Caco-2 (cell line): ENCODE measurements at regions not wholly inside any gene's neighbourhood (a gene's known extent, or its start where the extent isn't known, plus 50 kb on each side); places are given as distances from the start of the nearest gene placed in this dataset.

Source experiments
- BruUV-seq: library from RNA; stranded (reverse); fragments of 400-500 nt; replicated peaks from 2 replicates; lab custom pipeline; 2021; lab: Mats Ljungman, UMichigan
- CTCF ChIA-PET: fragments of 300-600 bp; sonication (Branson Sonifier 250); formaldehyde crosslinking; loops from one replicate; lab custom pipeline; 2022; ENCODE audit warnings: antibody characterized with exemption; lab: Charles Lee
- POLR2A ChIA-PET: fragments of 300-600 bp; sonication (Branson Sonifier 250); formaldehyde crosslinking; loops from one replicate; lab custom pipeline; 2022; ENCODE audit warnings: antibody characterized with exemption; lab: Charles Lee
- DNase-seq, 2 experiments: peaks; one replicate each; pipeline versions ENCODE4 v3.0.0 to v3.0.0-alpha.2; 2020 to 2022
- H3K27me3 ChIP-seq: replicated peaks from 2 replicates; pipeline ENCODE4 v1.6.0; 2011; ENCODE audit warnings: low read length; ENCODE audit not compliant: control insufficient read depth, insufficient read depth
- H3K36me3 ChIP-seq: 2 replicates; pipeline ENCODE4 v1.5.1; 2011; ENCODE audit warnings: low read length; ENCODE audit not compliant: control insufficient read depth, insufficient read depth
- H3K4me1 ChIP-seq: fragments of 250-450 bp; sonication (Bioruptor Pico); 2 replicates; pipeline ENCODE4 v1.5.1; 2020; ENCODE audit warnings: mild to moderate bottlenecking
- H3K4me3 ChIP-seq: 2 replicates; pipeline ENCODE4 v1.5.1; 2011; ENCODE audit warnings: low read depth, mild to moderate bottlenecking, control low read depth, low read length
- H3K9me3 ChIP-seq: fragments of 250-450 bp; sonication (Bioruptor Pico); 2 replicates; pipeline ENCODE4 v1.5.1; 2020; ENCODE audit warnings: mild to moderate bottlenecking, moderate library complexity
- H3K27ac Mint-ChIP-seq: one replicate; pipeline ENCODE4 v1.8.0; 2022; ENCODE audit warnings: mixed read lengths; ENCODE audit not compliant: unreplicated experiment
- H3K27me3 Mint-ChIP-seq: one replicate; pipeline ENCODE4 v1.8.0; 2022; ENCODE audit warnings: mixed read lengths; ENCODE audit not compliant: insufficient read depth, unreplicated experiment
- H3K36me3 Mint-ChIP-seq: one replicate; pipeline ENCODE4 v1.8.0; 2022; ENCODE audit warnings: mild to moderate bottlenecking, mixed read lengths; ENCODE audit not compliant: insufficient read depth, unreplicated experiment
- H3K4me1 Mint-ChIP-seq: one replicate; pipeline ENCODE4 v1.8.0; 2022; ENCODE audit warnings: low read depth, mixed read lengths; ENCODE audit not compliant: unreplicated experiment
- H3K4me3 Mint-ChIP-seq: one replicate; pipeline ENCODE4 v1.8.0; 2022; ENCODE audit warnings: mild to moderate bottlenecking, moderate library complexity, mixed read lengths; ENCODE audit not compliant: unreplicated experiment
- H3K9me3 Mint-ChIP-seq: one replicate; pipeline ENCODE4 v1.8.0; 2022; ENCODE audit warnings: mixed read lengths; ENCODE audit not compliant: unreplicated experiment
- intact Hi-C: fragments of 100-400 bp; cut with micrococcal nuclease; formaldehyde crosslinking; loops from one replicate; pipeline ENCODE4 v1.10.0; 2022; ENCODE audit not compliant: unreplicated experiment
- TF ChIP-seq, protein P1 (sequence below), 2 experiments: fragments of 200-600 bp in 1 of 2; IDR thresholded peaks; 1 replicate in 1 of 2; 2 replicates in 1 of 2; pipeline versions ENCODE4 v1.5.1 to v1.8.0; 2011 to 2022; ENCODE audit warnings: antibody characterized with exemption in 1 of 2, control low read depth in 1 of 2, inconsistent platforms in 1 of 2, low read depth in 1 of 2, low read length in 1 of 2, mild to moderate bottlenecking in 1 of 2, moderate library complexity in 1 of 2; ENCODE audit not compliant: insufficient read depth in 1 of 2, severe bottlenecking in 1 of 2, unreplicated experiment in 1 of 2

DNA sequence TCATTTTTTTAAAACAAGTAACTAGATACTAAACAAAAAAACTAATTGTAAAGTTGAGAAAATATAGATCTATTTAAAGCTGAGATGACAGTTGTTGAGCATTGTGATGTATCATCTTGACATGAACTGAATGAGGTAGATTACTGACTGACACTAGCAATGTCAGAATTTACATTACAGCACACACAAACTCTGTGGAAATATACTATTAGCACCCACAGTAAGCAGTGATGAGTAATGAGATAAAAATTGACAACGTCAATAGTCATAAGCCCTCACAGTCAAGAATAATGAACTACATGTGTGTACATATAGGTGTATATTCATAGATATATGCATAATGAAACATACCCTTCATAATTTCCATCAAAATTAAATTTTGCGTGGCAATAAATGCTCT lies 368.4 kb downstream of the TFEC start:
- Histone ChIP-seq H3K4me1 (0 out of 2 replicates have a peak, but pooled peaks cover 3% of the 10 kb centered on the region), H3K27me3 (no peaks in the 10 kb centered on the region), H3K9me3 (no peaks in the 10 kb centered on the region), H3K36me3 (no peaks in the 10 kb centered on the region), H3K4me3 (no peak overlapping the region)
- no peaks in the 10 kb centered on the region for H3K27me3 Mint-ChIP-seq
- CTCF ChIA-PET = no interaction called here
- POLR2A ChIA-PET = no interaction called here
- intact Hi-C loops = no loop called here
- no peak for DNase-seq
- H3K27ac Mint-ChIP-seq = no peak overlapping the region
- no peaks in the 10 kb centered on the region for H3K36me3 Mint-ChIP-seq
- TF ChIP-seq, protein P1, sequence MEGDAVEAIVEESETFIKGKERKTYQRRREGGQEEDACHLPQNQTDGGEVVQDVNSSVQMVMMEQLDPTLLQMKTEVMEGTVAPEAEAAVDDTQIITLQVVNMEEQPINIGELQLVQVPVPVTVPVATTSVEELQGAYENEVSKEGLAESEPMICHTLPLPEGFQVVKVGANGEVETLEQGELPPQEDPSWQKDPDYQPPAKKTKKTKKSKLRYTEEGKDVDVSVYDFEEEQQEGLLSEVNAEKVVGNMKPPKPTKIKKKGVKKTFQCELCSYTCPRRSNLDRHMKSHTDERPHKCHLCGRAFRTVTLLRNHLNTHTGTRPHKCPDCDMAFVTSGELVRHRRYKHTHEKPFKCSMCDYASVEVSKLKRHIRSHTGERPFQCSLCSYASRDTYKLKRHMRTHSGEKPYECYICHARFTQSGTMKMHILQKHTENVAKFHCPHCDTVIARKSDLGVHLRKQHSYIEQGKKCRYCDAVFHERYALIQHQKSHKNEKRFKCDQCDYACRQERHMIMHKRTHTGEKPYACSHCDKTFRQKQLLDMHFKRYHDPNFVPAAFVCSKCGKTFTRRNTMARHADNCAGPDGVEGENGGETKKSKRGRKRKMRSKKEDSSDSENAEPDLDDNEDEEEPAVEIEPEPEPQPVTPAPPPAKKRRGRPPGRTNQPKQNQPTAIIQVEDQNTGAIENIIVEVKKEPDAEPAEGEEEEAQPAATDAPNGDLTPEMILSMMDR (IDR thresholded peaks at IDR 0.05; ENCODE audit: insufficient read depth in 1 of 2, low read depth in 1 of 2, low read length in 1 of 2, severe bottlenecking in 1 of 2, unreplicated experiment in 1 of 2) = no peak
- BruUV-seq = no TSS peak
- H3K9me3 Mint-ChIP-seq = no peaks in the 10 kb centered on the region
- H3K4me1 Mint-ChIP-seq = peaks cover 8% of the 10 kb centered on the region
- H3K4me3 Mint-ChIP-seq = no peak overlapping the region

DNA sequence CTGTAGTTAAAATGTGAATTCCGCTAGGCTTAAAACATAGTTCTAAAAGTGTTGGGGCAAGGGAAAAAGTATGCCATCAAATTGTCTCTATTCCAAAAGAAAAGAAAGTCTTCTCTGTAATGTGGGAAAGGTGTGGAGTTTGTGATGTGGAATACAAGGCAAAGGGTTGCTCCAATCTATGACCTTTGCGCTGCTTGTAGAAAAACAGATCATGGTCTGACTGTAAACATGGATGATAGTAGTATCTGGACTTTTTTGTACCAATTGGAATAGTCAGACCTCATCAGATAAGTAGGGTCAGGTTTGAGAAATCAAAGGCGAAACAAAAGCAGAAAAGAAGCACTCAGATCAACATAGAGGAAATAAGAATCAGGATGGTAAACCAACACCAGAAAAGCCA lies 372.3 kb downstream of the TFEC start:
- Mint-ChIP-seq H3K27ac (peak overlapping the region; percentile 36), H3K36me3 (no peaks in the 10 kb centered on the region), H3K4me3 (no peak overlapping the region), H3K4me1 (peaks cover 19% of the 10 kb centered on the region), H3K27me3 (no peaks in the 10 kb centered on the region), H3K9me3 (no peaks in the 10 kb centered on the region)
- Histone ChIP-seq H3K4me3 (no peak overlapping the region), H3K4me1 (peaks cover 34% of the 10 kb centered on the region), H3K27me3 (no peaks in the 10 kb centered on the region), H3K9me3 (no peaks in the 10 kb centered on the region), H3K36me3 (no peaks in the 10 kb centered on the region)
- TF ChIP-seq, protein P1 (IDR thresholded peaks at IDR 0.05; ENCODE audit: insufficient read depth in 1 of 2, low read depth in 1 of 2, low read length in 1 of 2, severe bottlenecking in 1 of 2, unreplicated experiment in 1 of 2) = no peak
- DNase-seq = no peak
- ChIA-PET CTCF (no interaction called here), POLR2A (no interaction called here)
- intact Hi-C loops = no loop called here
- no TSS peak for BruUV-seq

DNA sequence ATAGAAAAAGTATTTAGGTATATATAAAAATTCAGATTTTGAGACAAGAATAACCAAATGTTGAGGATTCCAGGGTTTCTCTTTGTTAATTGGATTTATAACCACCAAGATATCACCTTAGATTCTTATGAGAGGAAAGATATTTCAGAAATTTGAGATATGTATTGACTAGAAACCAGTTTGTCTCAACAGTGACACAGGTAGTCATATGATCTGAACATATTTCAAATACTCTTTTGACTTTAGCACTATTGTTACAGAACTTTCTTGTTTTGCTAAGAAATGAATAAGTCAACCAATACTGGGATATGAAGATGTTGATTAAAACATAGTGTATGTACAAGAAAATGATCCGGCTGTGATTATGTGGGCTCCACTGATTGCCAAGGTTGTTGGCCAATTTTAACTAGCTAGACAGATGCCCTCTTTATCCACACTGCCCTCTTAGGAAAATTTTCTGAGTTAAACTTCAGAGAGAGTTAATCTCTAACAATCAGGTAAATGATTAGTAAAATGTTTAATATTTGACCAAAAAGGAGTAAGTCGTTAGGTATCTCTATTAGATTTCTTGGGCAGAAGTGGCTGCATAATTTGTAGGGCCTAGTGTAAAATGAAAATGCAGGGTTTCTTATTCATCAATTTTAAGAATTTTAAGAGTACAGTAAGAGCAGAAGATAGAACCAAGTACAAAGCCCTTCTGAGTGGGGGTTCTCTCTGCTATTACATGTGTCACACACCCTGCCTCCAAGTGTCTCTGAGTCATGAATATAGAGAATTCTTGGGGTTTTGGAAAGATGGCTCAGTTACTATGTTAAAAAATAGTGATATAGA lies 376.0 kb downstream of the TFEC start:
- H3K4me3 Mint-ChIP-seq = peak overlapping the region; percentile 15

More for the DNA sequence above, 376.0 kb downstream of the TFEC start:
- DNase-seq = peak in 1 of 2 experiments; percentile 18
- intact Hi-C loops = loop anchor here (1.0 kb wide), 1 partner anchor 20 kb away; no protein-coding TSS in a partner anchor
- H3K27ac Mint-ChIP-seq = peak overlapping the region; percentile 67
- Histone ChIP-seq H3K9me3 (no peaks in the 10 kb centered on the region), H3K4me3 (no peak overlapping the region), H3K4me1 (peaks cover 43% of the 10 kb centered on the region), H3K36me3 (no peaks in the 10 kb centered on the region), H3K27me3 (no peaks in the 10 kb centered on the region)
- POLR2A ChIA-PET = no interaction called here
- peaks cover 23% of the 10 kb centered on the region for H3K4me1 Mint-ChIP-seq
- CTCF ChIA-PET = no interaction called here
- H3K9me3 Mint-ChIP-seq = no peaks in the 10 kb centered on the region
- H3K27me3 Mint-ChIP-seq = no peaks in the 10 kb centered on the region
- BruUV-seq = no TSS peak
- H3K36me3 Mint-ChIP-seq = no peaks in the 10 kb centered on the region
- TF ChIP-seq, protein P1 (IDR thresholded peaks at IDR 0.05; ENCODE audit: insufficient read depth in 1 of 2, low read depth in 1 of 2, low read length in 1 of 2, severe bottlenecking in 1 of 2, unreplicated experiment in 1 of 2) = no peak
